NCI-H1417 (cell line): ENCODE measurements at regions not wholly inside any gene's neighbourhood (a gene's known extent, or its start where the extent isn't known, plus 50 kb on each side); places are given as distances from the start of the nearest gene placed in this dataset.
"Not testable (repeated sequence)": the region's sequence is repeated elsewhere in the genome, so short reads cannot be mapped to it uniquely, and the experiment has no call there.

Experiments
- DNase-seq, 3 experiments: peaks; one replicate each; lab custom pipeline; 2025; lab: John Stamatoyannopoulos, UW

- DNase-seq, result no peak
Measured at GRCh38 chr2:120531863-120532600, 186.1 kb downstream of the INHBB start.

GRCh38 chr2:120533625-120534024 is 187.7 kb downstream of the INHBB start:
- no peak for DNase-seq

GRCh38 chr2:120534457-120534856 is 188.5 kb downstream of the INHBB start:
- DNase-seq, result no peak

GRCh38 chr2:120535081-120535480 is 189.1 kb downstream of the INHBB start:
- DNase-seq, result no peak

GRCh38 chr2:120536141-120536540 is 190.2 kb downstream of the INHBB start:
- DNase-seq, result no peak

GRCh38 chr2:120538691-120539423 is 192.9 kb downstream of the INHBB start:
- peak in 2 of 3 experiments; percentile 21 to 69 for DNase-seq

- DNase-seq, result no peak
Measured at GRCh38 chr2:120539424-120539936, 193.5 kb downstream of the INHBB start.

- peak in 2 of 3 experiments; percentile 21 to 34 for DNase-seq
Measured at GRCh38 chr2:120539937-120540718, 194.2 kb downstream of the INHBB start.

- DNase-seq, result no peak
Measured at GRCh38 chr2:120540719-120541552, 194.7 kb upstream of the GLI2 start.

GRCh38 chr2:120541553-120541932 is 194.1 kb upstream of the GLI2 start:
- DNase-seq, result no peak

- no peak for DNase-seq
Measured at GRCh38 chr2:120541972-120542670, 193.5 kb upstream of the GLI2 start.

- no peak for DNase-seq
Measured at GRCh38 chr2:120542911-120543527, 192.6 kb upstream of the GLI2 start.

- no peak for DNase-seq
Measured at GRCh38 chr2:120543899-120544298, 191.8 kb upstream of the GLI2 start.

- no peak for DNase-seq
Measured at GRCh38 chr2:120544522-120544921, 191.1 kb upstream of the GLI2 start.

- DNase-seq, result not testable (repeated sequence)
Measured at GRCh38 chr2:120545007-120545406, 190.7 kb upstream of the GLI2 start.

GRCh38 chr2:120545521-120546047 is 190.1 kb upstream of the GLI2 start:
- no peak for DNase-seq

- no peak for DNase-seq
Measured at GRCh38 chr2:120546048-120546864, 189.4 kb upstream of the GLI2 start.

- DNase-seq, result no peak
Measured at GRCh38 chr2:120546865-120547390, 188.7 kb upstream of the GLI2 start.

GRCh38 chr2:120547662-120548061 is 188.0 kb upstream of the GLI2 start:
- DNase-seq, result no peak
